Mucosa of rectum (tissue), 2 donors: ENCODE measurements at regions not wholly inside any gene's neighbourhood (a gene's known extent, or its start where the extent isn't known, plus 50 kb on each side); places are given as distances from the start of the nearest gene placed in this dataset.
"Not testable (repeated sequence)": the region's sequence is repeated elsewhere in the genome, so short reads cannot be mapped to it uniquely, and the experiment has no call there.

Experiments used
- H3K27ac ChIP-seq, 2 donors: one replicate each; pipeline ENCODE4 v1.7.0; 2013; ENCODE audit warnings: inconsistent platforms in 2 of 2, low read depth in 2 of 2, low read length in 2 of 2
- H3K27me3 ChIP-seq, 2 donors: one replicate each; pipeline ENCODE4 v1.7.0; 2013; ENCODE audit warnings: low read length in 2 of 2; ENCODE audit not compliant: control insufficient read depth in 2 of 2, insufficient read depth in 2 of 2
- H3K36me3 ChIP-seq, 2 donors: one replicate each; pipeline ENCODE4 v1.7.0; 2013; ENCODE audit warnings: low read length in 2 of 2; ENCODE audit not compliant: control insufficient read depth in 2 of 2, insufficient read depth in 2 of 2
- H3K4me1 ChIP-seq, 2 donors: one replicate each; pipeline ENCODE4 v1.7.0; 2013; ENCODE audit warnings: low read length in 2 of 2, mild to moderate bottlenecking in 1 of 2; ENCODE audit not compliant: control insufficient read depth in 2 of 2, insufficient read depth in 2 of 2
- H3K4me3 ChIP-seq, 2 donors: one replicate each; pipeline ENCODE4 v1.7.0; 2013; ENCODE audit warnings: low read length in 2 of 2
- H3K9ac ChIP-seq, 2 donors: one replicate each; pipeline ENCODE4 v1.7.0; 2013; ENCODE audit warnings: low read length in 2 of 2, low read depth in 1 of 2, mild to moderate bottlenecking in 1 of 2
- H3K9me3 ChIP-seq, 2 donors: one replicate each; pipeline ENCODE4 v1.7.0; 2013; ENCODE audit warnings: low read length in 2 of 2; ENCODE audit not compliant: control insufficient read depth in 2 of 2
- donor health status: healthy.
- donor health status: Normal muscosa, but diverticular disease.

DNA sequence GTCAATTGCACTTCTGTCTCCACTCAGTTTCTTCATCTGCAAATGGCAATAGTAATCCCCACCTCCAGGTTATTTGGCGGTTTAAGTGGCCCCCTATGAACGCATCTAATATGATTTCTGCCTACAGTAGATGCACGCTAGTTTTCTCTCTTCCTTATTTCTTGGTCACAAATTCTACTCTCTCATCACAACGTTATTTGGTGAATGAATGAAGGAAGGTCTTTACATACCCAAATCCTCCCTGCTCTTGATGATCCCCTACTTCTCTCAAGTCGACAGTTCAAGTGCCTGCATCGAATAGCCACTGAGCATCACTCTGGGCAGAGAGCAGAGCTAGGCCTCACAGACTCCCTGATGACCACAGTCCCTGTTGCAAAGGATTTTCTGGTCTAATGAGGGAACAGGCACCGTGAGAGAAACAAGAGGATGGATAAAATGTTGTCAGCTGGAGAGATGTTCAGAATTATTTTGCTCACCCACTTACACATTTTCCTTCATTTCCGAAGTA lies 181.2 kb upstream of the SMAD3 start:
- Histone ChIP-seq H3K9ac (no peak overlapping the region), H3K4me3 (no peak overlapping the region), H3K4me1 (no peaks in the 10 kb centered on the region), H3K27ac (no peak overlapping the region), H3K9me3 (no peaks in the 10 kb centered on the region), H3K36me3 (no peaks in the 10 kb centered on the region), H3K27me3 (no peaks in the 10 kb centered on the region)

DNA sequence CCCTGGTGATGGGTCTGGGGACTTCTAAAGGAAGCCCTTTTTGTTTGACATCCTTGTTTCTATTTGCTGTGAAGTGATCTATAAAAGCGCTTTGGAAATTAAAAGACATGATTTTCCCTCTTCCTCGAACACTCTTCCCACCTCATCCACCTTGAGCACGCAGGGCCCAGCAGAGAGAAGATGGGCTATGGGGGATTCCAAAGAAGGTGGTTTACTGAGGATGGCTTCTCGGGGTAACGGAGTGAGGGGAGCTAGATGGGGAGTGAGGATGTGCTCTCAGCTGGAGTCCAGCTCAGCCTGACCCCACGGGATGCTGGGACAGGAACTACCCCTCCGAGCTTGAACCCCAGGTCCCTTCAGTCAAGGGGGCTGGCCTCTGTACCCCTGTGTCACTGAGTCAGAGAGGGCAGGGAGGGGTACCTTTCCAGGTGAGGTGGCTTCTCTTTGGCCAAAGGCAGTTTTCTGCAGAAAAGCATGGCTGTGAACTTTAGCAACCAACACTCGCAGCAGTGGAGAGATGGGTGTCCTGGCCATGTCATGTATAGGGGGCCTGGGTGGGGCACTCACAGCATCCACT lies 180.7 kb upstream of the SMAD3 start:
- Histone ChIP-seq H3K36me3 (no peaks in the 10 kb centered on the region), H3K9ac (no peak overlapping the region), H3K4me3 (no peak overlapping the region), H3K27ac (no peak overlapping the region), H3K9me3 (no peaks in the 10 kb centered on the region), H3K27me3 (no peaks in the 10 kb centered on the region), H3K4me1 (no peaks in the 10 kb centered on the region)

DNA sequence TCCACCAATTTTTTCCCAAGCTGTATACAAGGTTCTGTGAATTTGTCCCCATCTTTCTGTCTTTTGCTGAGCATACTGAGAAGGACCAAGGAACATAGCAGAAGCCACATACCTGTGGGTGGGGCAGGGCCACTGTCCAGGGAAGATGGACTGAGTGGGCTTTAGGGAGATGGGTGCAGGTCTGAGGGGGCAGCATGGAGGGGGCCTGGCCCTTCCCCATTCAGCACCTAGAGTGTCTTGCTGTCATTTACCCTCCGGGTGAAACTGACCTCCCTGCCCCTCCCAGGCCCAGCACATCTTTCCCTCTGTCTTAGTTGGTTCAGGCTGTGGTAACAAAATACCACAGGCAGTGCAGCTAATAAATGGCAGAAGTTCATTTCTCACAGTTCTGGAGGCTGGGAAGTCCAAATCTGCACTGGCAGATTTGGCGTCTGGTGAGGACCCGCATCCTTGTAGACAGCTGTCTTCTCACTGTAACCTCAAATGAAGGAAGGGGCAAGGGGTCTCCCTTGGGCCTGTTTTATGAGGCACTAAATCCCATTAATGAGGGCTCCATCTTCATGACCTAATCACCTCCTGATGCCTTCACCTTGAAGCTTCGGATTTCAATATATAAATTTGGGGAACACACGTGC lies 180.0 kb upstream of the SMAD3 start:
- Histone ChIP-seq H3K9ac (no peak overlapping the region), H3K9me3 (no peaks in the 10 kb centered on the region), H3K36me3 (no peaks in the 10 kb centered on the region), H3K27me3 (no peaks in the 10 kb centered on the region), H3K4me1 (no peaks in the 10 kb centered on the region), H3K27ac (no peak overlapping the region), H3K4me3 (no peak overlapping the region)

DNA sequence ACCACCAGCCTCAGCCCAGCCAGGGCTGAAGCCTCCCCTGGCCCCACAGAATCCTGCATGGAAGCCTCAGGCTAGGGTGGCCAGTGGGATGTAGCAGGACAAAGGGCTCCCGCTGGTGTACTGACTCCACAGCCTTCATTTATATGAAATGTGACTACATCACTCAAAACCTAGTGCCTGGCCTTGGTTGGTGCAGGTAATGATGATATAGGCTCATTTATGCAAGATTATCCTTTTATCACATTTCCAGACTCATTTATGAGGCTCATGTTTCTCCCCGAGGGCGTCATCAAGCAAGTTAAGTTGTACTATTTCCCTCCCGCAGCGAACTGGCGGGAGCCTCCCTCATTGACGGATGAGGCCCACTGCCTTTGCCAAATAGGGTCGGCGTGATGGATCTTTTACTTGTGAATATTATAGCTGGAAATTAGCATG lies 179.1 kb upstream of the SMAD3 start:
- Histone ChIP-seq H3K4me1 (no peaks in the 10 kb centered on the region), H3K27me3 (no peaks in the 10 kb centered on the region), H3K9me3 (no peaks in the 10 kb centered on the region), H3K9ac (no peak overlapping the region), H3K27ac (no peak overlapping the region), H3K4me3 (no peak overlapping the region), H3K36me3 (no peaks in the 10 kb centered on the region)

DNA sequence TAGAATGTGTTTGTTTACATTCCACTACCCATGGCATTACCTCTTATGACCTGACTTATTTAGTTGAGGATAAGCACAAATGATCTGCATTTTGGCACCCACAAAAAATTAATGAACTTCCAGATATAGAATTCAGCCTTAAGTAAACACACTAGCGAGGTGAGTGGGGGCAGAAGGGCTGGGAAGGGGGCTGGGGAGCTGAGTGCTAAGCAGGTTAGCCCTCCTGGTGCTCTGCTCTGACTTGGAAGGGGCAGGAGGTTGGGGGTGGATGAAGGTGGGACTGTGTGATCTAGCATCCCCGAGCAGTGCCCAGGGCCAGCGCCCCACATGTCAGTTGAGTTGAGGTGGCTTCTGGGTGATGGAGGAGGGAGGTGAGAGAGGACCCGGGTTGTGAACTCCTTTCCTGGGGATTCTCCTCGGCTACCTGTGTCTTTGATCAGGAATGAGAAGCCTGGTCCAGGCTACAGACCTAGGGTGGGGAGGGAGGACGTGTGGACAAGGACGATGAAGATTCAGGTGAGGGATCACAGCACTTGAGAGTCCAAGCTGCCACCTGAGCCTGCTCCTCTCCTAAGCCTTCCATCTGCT lies 178.6 kb upstream of the SMAD3 start:
- H3K27me3 ChIP-seq, result no peaks in the 10 kb centered on the region
- no peak overlapping the region for H3K27ac ChIP-seq
- no peak overlapping the region for H3K9ac ChIP-seq
- no peaks in the 10 kb centered on the region for H3K9me3 ChIP-seq
- H3K4me3 ChIP-seq, result no peak overlapping the region
- no peaks in the 10 kb centered on the region for H3K4me1 ChIP-seq
- no peaks in the 10 kb centered on the region for H3K36me3 ChIP-seq

DNA sequence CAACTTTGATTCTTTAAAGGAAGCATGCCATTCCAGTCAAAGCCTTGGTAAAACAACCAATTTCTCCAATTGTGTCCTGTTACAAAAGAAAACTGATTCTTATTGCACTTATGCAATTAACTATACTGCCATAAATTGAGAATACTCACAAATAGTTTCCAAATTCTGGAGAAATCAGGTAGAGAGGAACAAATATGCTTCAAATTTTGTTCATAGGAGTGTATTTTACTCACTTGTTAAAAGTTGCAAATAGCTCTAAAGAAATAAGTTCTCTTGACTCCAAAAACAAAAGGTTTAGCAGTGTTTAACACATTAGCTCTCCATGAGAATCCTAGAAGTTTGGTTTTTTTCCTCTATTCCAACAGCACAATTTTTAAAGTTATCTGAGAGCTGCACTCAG lies 176.1 kb upstream of the SMAD3 start:
- H3K4me3 ChIP-seq, H3K4me1 ChIP-seq, H3K36me3 ChIP-seq, H3K9me3 ChIP-seq, H3K27ac ChIP-seq, H3K9ac ChIP-seq, H3K27me3 ChIP-seq: not testable (repeated sequence)

DNA sequence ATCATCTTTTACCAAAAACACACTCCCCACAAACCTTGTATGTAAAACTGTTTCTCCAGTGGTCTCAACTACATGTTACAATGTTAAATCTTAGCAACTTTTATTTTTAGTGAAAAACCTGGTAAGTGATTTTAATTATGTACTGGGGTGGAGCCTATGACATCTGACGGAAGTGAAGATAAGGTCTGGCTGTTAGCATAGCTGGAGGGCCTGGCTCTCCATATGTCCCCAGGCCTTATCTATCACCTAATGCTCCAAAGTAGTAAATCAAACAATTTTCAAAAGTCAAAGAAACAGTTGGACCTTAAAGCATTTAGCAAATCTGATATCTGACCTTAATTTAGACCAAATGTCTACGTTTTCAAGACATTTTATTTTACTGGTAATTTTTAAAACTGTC lies 173.6 kb upstream of the SMAD3 start:
- H3K9ac ChIP-seq, result no peak overlapping the region
- H3K4me3 ChIP-seq, result no peak overlapping the region
- no peaks in the 10 kb centered on the region for H3K4me1 ChIP-seq
- no peaks in the 10 kb centered on the region for H3K36me3 ChIP-seq
- no peak overlapping the region for H3K27ac ChIP-seq
- H3K9me3 ChIP-seq, result no peaks in the 10 kb centered on the region
- H3K27me3 ChIP-seq, result no peaks in the 10 kb centered on the region

DNA sequence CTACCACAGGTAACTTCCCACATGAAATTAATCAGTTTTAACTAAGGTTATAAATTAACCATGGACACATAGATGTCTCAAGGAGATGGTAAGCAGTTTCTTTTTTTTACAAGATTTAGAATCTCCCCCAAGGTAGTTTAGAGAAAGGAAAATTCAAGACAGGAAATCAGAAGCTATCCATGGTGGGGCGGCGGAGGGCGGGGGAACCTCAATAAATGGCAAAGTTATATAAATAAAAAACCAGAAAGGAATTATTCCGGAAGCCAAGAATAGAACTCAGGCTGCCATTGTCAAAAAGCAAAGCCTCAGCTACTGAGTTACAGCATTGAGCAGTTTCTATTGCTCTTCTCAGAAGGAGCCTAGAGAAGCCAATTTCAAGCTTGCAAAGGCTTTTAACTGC lies 172.1 kb upstream of the SMAD3 start:
- Histone ChIP-seq H3K27me3 (no peaks in the 10 kb centered on the region), H3K4me3 (no peak overlapping the region), H3K36me3 (no peaks in the 10 kb centered on the region), H3K4me1 (no peaks in the 10 kb centered on the region), H3K9me3 (no peaks in the 10 kb centered on the region), H3K27ac (no peak overlapping the region), H3K9ac (no peak overlapping the region)

DNA sequence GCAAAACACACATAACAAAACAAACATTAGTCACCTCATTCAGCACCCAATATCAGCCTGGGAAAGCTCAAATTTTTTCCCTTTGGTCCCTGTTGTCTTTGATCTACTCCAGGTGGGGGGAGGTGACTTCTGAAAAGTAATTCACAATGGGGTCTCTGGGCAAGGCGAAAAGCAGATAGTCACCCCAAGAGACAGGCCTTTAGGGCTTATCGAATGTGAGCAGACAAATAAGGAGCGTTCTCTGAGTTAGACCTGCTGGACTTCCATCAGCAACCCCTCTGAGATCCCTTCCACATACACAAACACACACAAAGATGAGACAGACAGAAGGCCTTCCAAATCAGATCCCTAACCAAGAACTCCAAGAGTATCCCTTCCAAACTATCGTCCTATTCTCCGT lies 171.0 kb upstream of the SMAD3 start:
- Histone ChIP-seq H3K27ac (no peak overlapping the region), H3K4me1 (no peaks in the 10 kb centered on the region), H3K9ac (no peak overlapping the region), H3K4me3 (no peak overlapping the region), H3K36me3 (no peaks in the 10 kb centered on the region), H3K27me3 (no peaks in the 10 kb centered on the region), H3K9me3 (no peaks in the 10 kb centered on the region)

DNA sequence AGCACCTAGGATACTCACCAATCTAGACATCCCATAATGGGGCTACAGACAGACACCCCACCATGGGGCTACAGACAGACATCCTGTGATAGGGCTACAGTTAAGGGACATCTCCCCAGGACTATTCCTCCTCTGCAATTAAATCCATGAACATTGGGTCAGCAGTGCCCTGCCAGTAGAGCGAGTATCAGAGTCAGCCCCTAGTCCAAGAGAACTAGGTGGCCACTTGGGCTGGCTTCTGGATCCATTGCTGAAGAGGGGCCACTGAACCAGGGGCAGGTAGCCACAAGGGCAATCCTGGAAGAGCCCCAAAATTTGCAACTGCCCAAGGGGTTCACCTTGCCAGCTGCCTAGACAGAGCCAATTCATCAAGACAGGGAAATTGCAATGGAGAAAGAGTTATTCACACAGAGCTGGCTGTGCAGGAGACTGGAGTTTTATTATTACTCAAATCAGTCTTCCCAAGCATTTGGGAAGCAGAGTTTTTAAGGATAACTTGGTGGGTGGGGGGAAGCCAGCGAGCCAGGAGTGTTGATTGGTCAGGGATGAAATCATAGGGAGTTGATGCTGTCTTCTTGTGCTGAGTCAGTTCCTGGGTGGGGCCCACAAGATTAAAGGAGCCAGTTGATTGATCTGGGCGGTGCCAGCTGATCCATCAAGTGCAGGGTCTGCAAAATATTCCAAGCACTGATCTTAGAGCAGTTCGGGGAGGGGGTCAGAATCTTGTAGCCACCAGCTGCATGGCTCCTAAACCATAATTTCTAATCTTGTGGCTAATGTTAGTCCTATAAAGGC lies 170.2 kb upstream of the SMAD3 start:
- H3K27ac ChIP-seq, result no peak overlapping the region

More for the DNA sequence above, 170.2 kb upstream of the SMAD3 start:
- Histone ChIP-seq H3K36me3 (no peaks in the 10 kb centered on the region), H3K9me3 (no peaks in the 10 kb centered on the region), H3K27me3 (no peaks in the 10 kb centered on the region), H3K4me3 (no peak overlapping the region), H3K9ac (no peak overlapping the region), H3K4me1 (no peaks in the 10 kb centered on the region)
